Activated T-helper 2 cell treated with anti-CD3 and anti-CD28 coated beads, Interferon-gamma antibody, Interleukin-2, Interleukin-4, amounts not matched to agents 10 μg/mL and 5 μg/mL and 100 μg/mL, durations not matched to agents 14 hours and 24 hours and 36 hours (primary cell): ENCODE measurements at regions not wholly inside any gene's neighbourhood (a gene's known extent, or its start where the extent isn't known, plus 50 kb on each side); places are given as distances from the start of the nearest gene placed in this dataset.

Source experiments
- DNase-seq: peaks from one replicate; pipeline ENCODE4 v3.0.0; 2021; ENCODE audit warnings: low spot score
- H3K27ac Mint-ChIP-seq: one replicate; pipeline ENCODE4 v1.8.0; 2021; ENCODE audit warnings: mixed read lengths
- H3K27me3 Mint-ChIP-seq: one replicate; pipeline ENCODE4 v1.8.0; 2021; ENCODE audit warnings: low read depth, mixed read lengths
- H3K36me3 Mint-ChIP-seq: one replicate; pipeline ENCODE4 v1.8.0; 2021; ENCODE audit warnings: low read depth, mixed read lengths
- H3K4me1 Mint-ChIP-seq: one replicate; pipeline ENCODE4 v1.8.0; 2021; ENCODE audit warnings: low read depth, mixed read lengths
- H3K4me3 Mint-ChIP-seq: one replicate; pipeline ENCODE4 v1.8.0; 2021; ENCODE audit warnings: low read depth, mild to moderate bottlenecking, moderate library complexity, mixed read lengths
- H3K9me3 Mint-ChIP-seq: one replicate; pipeline ENCODE4 v1.8.0; 2021; ENCODE audit warnings: mixed read lengths
- intact Hi-C: fragments of 100-400 bp; cut with micrococcal nuclease; formaldehyde crosslinking; loops from one replicate; pipeline ENCODE4 v1.15.1; 2023

DNA sequence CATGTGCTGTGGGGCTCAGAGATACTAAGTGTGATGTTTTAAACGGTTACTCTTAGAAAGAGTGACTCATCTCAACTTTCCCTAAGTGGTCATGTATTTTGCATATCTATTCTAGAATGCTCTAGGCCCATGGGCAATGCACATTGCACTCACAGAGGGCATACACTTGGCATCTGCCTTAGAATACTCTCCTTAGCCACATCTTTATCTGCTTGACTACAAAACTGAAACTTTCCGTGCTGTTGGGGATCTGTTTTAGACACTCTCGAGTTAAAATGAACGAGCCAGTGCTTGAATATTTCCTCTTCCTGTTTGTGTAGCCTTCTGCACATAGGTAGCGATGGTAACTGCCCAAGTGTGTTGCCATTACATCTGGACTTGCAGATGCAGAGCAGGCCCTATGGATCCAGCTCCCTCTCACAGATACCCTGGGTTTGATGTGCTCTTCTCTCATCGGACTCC, 180.5 kb downstream of the CAND1 start:
- Mint-ChIP-seq H3K27me3 (peaks cover 32% of the 10 kb centered on the region), H3K4me3 (no peak overlapping the region), H3K36me3 (peaks cover 7% of the 10 kb centered on the region), H3K9me3 (peaks cover 38% of the 10 kb centered on the region), H3K27ac (peak overlapping the region; percentile 47), H3K4me1 (peaks cover 40% of the 10 kb centered on the region)
- intact Hi-C loops: loop anchor here (2.0 to 10.0 kb wide), 3 partner anchors 175 to 355 kb away; partner anchors contain the start of gene DYRK2
- DNase-seq: no peak

- Mint-ChIP-seq H3K9me3 (peaks cover 38% of the 10 kb centered on the region), H3K4me3 (no peak overlapping the region), H3K27me3 (peaks cover 30% of the 10 kb centered on the region), H3K36me3 (peaks cover 7% of the 10 kb centered on the region), H3K4me1 (peaks cover 40% of the 10 kb centered on the region), H3K27ac (no peak overlapping the region)
- intact Hi-C loops: loop anchor here (5.0 kb wide), 1 partner anchor 197 kb away; the partner anchor contains the start of gene DYRK2
- DNase-seq: no peak
Measured at GRCh38 chr12:67450441-67450840, 181.3 kb downstream of the CAND1 start.

GRCh38 chr12:67451206-67451605, 182.0 kb downstream of the CAND1 start:
- intact Hi-C loops: loop anchor here (5.0 kb wide), 1 partner anchor 196 kb away; the partner anchor contains the start of gene DYRK2
- Mint-ChIP-seq H3K4me3 (no peak overlapping the region), H3K27ac (no peak overlapping the region), H3K27me3 (peaks cover 34% of the 10 kb centered on the region), H3K9me3 (peaks cover 38% of the 10 kb centered on the region), H3K36me3 (peaks cover 7% of the 10 kb centered on the region), H3K4me1 (peaks cover 40% of the 10 kb centered on the region)
- no peak for DNase-seq

GRCh38 chr12:67452119-67452805, 183.1 kb downstream of the CAND1 start:
- peaks cover 38% of the 10 kb centered on the region for H3K9me3 Mint-ChIP-seq
- peaks cover 7% of the 10 kb centered on the region for H3K36me3 Mint-ChIP-seq
- no peak for DNase-seq
- peaks cover 37% of the 10 kb centered on the region for H3K4me1 Mint-ChIP-seq
- intact Hi-C loops: loop anchor here (1.0 to 5.0 kb wide), 3 partner anchors 195 to 669 kb away; partner anchors contain the start of gene DYRK2
- H3K27me3 Mint-ChIP-seq: peaks cover 38% of the 10 kb centered on the region
- H3K27ac Mint-ChIP-seq: peak overlapping the region; percentile 64
- no peak overlapping the region for H3K4me3 Mint-ChIP-seq

- Mint-ChIP-seq H3K36me3 (peaks cover 7% of the 10 kb centered on the region), H3K4me3 (no peak overlapping the region), H3K27ac (no peak overlapping the region), H3K4me1 (peaks cover 37% of the 10 kb centered on the region), H3K27me3 (peaks cover 41% of the 10 kb centered on the region), H3K9me3 (peaks cover 38% of the 10 kb centered on the region)
- intact Hi-C loops: loop anchor here (5.0 kb wide), 1 partner anchor 194 kb away; the partner anchor contains the start of gene DYRK2
- no peak for DNase-seq
Measured at GRCh38 chr12:67453191-67453590, 184.0 kb downstream of the CAND1 start.

DNA sequence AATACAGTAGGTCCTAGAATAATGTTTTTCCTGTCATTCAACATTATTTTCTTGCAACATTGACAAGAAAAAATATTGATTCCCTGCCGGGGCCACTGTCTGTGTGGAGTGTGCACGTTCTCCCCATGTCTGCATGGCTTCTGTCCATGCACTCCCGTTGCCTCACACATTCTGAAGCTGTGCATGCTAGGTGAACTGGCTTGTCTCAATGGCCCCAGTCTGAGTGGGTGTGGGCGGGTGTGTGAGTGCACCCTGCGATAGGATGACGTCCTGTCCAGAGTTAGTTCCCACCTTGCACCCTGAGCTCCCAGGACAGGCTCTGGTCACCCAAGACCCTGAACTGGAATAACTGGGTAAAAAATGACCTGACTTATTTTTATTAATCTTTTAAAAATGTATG, 186.1 kb downstream of the CAND1 start:
- Mint-ChIP-seq H3K27ac (no peak overlapping the region), H3K4me1 (peaks cover 22% of the 10 kb centered on the region), H3K36me3 (peaks cover 7% of the 10 kb centered on the region), H3K4me3 (no peak overlapping the region), H3K27me3 (peaks cover 48% of the 10 kb centered on the region), H3K9me3 (peaks cover 24% of the 10 kb centered on the region)
- intact Hi-C loops: no loop called here
- no peak for DNase-seq

DNA sequence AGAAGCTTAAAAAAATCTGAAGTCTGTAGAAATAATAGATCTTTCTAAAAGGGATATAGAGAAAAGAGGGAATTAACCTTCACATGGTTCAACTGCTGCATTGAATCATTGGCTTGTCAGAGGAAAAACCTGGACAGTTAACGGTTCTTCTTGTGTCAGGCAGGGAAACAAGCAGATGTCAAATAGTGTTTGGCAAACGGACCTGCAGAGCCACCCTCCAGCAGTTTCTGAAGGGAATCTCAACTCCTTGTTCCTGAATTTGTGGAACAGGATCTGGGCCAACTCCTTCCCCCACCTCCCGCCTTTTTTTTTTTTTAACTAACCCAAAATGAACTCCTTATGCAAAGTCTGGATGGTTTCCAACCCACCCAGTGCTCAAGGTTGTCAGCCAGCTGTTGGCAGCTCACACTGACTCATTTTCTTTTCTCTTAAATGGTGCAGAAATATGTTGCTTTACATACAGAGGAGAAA, 187.3 kb downstream of the CAND1 start:
- DNase-seq: no peak
- Mint-ChIP-seq H3K27me3 (peaks cover 54% of the 10 kb centered on the region), H3K36me3 (no peaks in the 10 kb centered on the region), H3K27ac (no peak overlapping the region), H3K9me3 (peaks cover 13% of the 10 kb centered on the region), H3K4me3 (no peak overlapping the region), H3K4me1 (peaks cover 13% of the 10 kb centered on the region)
- intact Hi-C loops: no loop called here

GRCh38 chr12:67457136-67457535, 188.0 kb downstream of the CAND1 start:
- no peak for DNase-seq
- Mint-ChIP-seq H3K9me3 (peaks cover 8% of the 10 kb centered on the region), H3K27me3 (peaks cover 57% of the 10 kb centered on the region), H3K4me1 (peaks cover 11% of the 10 kb centered on the region), H3K27ac (no peak overlapping the region), H3K4me3 (no peak overlapping the region), H3K36me3 (no peaks in the 10 kb centered on the region)
- intact Hi-C loops: no loop called here

DNA sequence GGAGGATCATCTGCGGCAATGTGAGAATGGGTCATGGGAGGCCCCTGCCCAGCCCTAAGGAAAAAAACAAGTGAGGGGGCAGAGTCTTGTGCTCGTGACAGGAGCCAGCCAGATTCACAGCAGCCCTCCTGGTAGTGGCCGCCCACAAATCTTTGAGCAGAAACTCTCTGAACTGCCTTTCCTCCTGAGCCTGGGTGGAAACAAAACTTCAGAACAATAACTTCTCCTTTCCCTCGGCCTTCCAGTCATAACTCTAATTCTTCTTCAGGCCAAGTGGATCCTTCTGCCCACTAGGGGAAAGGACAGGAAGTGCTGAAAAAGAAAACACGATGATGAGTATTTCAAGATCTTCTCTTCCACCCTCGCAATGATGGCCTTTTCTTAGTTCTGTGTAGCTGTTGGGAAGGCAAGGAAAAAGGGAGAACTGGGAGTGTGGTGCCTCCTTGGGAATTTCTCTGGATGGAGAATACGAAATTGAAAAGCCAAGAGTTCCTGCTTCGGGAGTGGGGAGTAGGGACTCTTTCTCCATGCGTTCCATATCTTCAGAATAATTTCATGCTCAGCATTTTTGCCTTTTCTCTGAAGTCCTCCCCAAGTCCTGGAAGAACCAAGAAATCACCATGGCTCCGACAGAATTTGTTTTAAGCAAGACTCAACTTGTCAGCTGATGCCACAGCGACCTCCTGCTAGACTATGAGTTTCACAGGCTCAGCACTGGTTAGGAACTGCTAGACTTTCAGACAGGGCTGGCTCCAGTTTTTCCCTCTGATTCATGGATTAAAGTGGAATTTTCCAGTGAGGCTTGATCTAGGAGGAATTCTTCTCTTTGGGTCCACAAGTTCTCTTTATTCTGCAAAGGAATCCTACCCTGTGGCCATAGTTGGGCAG, 188.9 kb downstream of the CAND1 start:
- no peak for DNase-seq
- Mint-ChIP-seq H3K27ac (no peak overlapping the region), H3K4me1 (peaks cover 2% of the 10 kb centered on the region), H3K4me3 (no peak overlapping the region), H3K27me3 (peaks cover 60% of the 10 kb centered on the region), H3K9me3 (peaks cover 2% of the 10 kb centered on the region), H3K36me3 (no peaks in the 10 kb centered on the region)
- intact Hi-C loops: no loop called here

DNA sequence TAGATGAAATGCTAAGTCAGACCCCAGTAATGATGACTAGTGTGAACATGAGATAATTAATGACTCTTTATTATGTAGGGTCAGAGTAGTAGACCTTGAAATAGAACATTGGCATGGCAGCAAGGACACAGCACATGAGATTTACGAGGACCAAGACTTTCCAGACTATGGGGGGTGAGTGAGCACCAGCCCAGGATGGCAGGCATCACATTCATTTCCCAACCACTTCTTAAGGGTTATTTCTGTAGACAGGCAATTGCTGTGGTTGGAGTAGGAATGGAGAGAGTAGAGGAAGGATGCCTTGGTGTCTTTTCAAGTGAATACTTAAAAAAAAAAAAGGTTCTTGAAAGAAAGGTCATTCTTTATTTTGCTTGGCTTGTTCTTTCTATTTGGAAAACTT, 189.4 kb upstream of the DYRK2 start:
- Mint-ChIP-seq H3K27me3 (peaks cover 58% of the 10 kb centered on the region), H3K9me3 (no peaks in the 10 kb centered on the region), H3K4me1 (no peaks in the 10 kb centered on the region), H3K4me3 (no peak overlapping the region), H3K27ac (no peak overlapping the region), H3K36me3 (no peaks in the 10 kb centered on the region)
- no peak for DNase-seq
- intact Hi-C loops: no loop called here

DNA sequence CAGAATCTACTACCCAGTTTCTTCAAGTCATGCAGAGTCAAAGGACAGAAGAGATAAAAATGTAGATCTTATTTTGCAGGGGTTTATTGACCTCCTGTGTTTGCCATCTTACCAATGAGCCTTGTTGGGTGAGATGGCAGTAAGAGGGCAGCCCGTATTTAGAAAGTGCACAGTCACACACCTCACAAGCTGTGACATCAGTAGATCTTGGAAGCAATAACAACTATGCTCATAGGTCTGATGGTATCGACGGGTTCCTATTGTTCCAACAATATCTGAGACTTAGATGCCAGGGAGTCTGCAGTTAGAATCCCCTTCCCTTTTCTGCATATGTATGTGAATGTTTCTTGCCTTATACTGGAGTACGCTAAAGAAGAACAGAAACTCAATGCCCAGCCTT, 189.0 kb upstream of the DYRK2 start:
- no peak for DNase-seq
- Mint-ChIP-seq H3K27ac (no peak overlapping the region), H3K36me3 (no peaks in the 10 kb centered on the region), H3K4me3 (no peak overlapping the region), H3K9me3 (no peaks in the 10 kb centered on the region), H3K4me1 (no peaks in the 10 kb centered on the region), H3K27me3 (peaks cover 58% of the 10 kb centered on the region)
- intact Hi-C loops: no loop called here

GRCh38 chr12:67460388-67460787, 188.2 kb upstream of the DYRK2 start:
- peaks cover 62% of the 10 kb centered on the region for H3K27me3 Mint-ChIP-seq
- intact Hi-C loops: no loop called here
- no peaks in the 10 kb centered on the region for H3K4me1 Mint-ChIP-seq
- H3K27ac Mint-ChIP-seq: no peak overlapping the region
- H3K9me3 Mint-ChIP-seq: no peaks in the 10 kb centered on the region
- DNase-seq: no peak
- no peaks in the 10 kb centered on the region for H3K36me3 Mint-ChIP-seq
- no peak overlapping the region for H3K4me3 Mint-ChIP-seq
